ENCODE measurements at regions not wholly inside any gene's neighbourhood (a gene's known extent, or its start where the extent isn't known, plus 50 kb on each side); places are given as distances from the start of the nearest gene placed in this dataset.

GRCh38 chr9:19511694-19512093 is 102.9 kb downstream of the ACER2 start:
- no peak for DNase-seq (ENCODE audit: low read depth)

GRCh38 chr9:19510907-19511306 is 102.1 kb downstream of the ACER2 start:
- no peak for DNase-seq (ENCODE audit: low read depth)

Data from iris pigment epithelial cell (primary cell).